Panc1 (cell line): ENCODE measurements at regions not wholly inside any gene's neighbourhood (a gene's known extent, or its start where the extent isn't known, plus 50 kb on each side); places are given as distances from the start of the nearest gene placed in this dataset.

Experiments used
- ATAC-seq: fragments of 200-7000 bp; cut with Tn5 transposase; 2 replicates; pipeline ENCODE4 v1.9.1; 2020; ENCODE audit warnings: mild to moderate bottlenecking, moderate library complexity
- BruUV-seq: library from RNA; stranded (reverse); fragments of 400-500 nt; replicated peaks from 2 replicates; lab custom pipeline; 2021; lab: Mats Ljungman, UMichigan
- CTCF ChIA-PET: fragments of 300-600 bp; sonication (Branson Sonifier 250); formaldehyde crosslinking; loops from one replicate; lab custom pipeline; 2022; ENCODE audit warnings: antibody characterized with exemption; lab: Charles Lee
- POLR2A ChIA-PET: fragments of 300-600 bp; sonication (Branson Sonifier 250); formaldehyde crosslinking; loops from one replicate; lab custom pipeline; 2022; ENCODE audit warnings: antibody characterized with exemption; lab: Charles Lee
- DNase-seq: peaks from one replicate; pipeline ENCODE4 v3.0.0-alpha.2; 2010; ENCODE audit warnings: low read depth, low spot score
- H3K27ac ChIP-seq: 2 replicates; pipeline ENCODE4 v1.5.1; 2011; ENCODE audit warnings: mild to moderate bottlenecking, low read length, inconsistent platforms
- H3K27me3 ChIP-seq: fragments of 200-500 bp; sonication (Bioruptor generic); 2 replicates; pipeline ENCODE4 v1.6.0; 2014; ENCODE audit warnings: low read length, inconsistent platforms; ENCODE audit not compliant: control insufficient read depth, insufficient read depth
- H3K36me3 ChIP-seq: fragments of 200-500 bp; sonication (Bioruptor generic); 2 replicates; pipeline ENCODE4 v1.5.1; 2014; ENCODE audit warnings: inconsistent platforms, mild to moderate bottlenecking, low read length, moderate library complexity; ENCODE audit not compliant: control insufficient read depth, insufficient read depth
- H3K4me1 ChIP-seq: 2 replicates; pipeline ENCODE4 v1.5.1; 2011; ENCODE audit warnings: inconsistent platforms, mild to moderate bottlenecking, low read length, moderate library complexity; ENCODE audit not compliant: control insufficient read depth, insufficient read depth
- H3K4me3 ChIP-seq, 2 experiments: 2 replicates each; pipeline ENCODE4 v1.5.1; 2011 to 2012; ENCODE audit warnings: low read depth in 2 of 2, low read length in 2 of 2, mild to moderate bottlenecking in 2 of 2, inconsistent platforms in 1 of 2, moderate library complexity in 1 of 2
- H3K9me3 ChIP-seq: fragments of 200-500 bp; sonication (Bioruptor generic); 2 replicates; pipeline ENCODE4 v1.5.1; 2014; ENCODE audit warnings: low read depth, mild to moderate bottlenecking, inconsistent platforms, low read length, moderate library complexity; ENCODE audit not compliant: control insufficient read depth, insufficient read depth
- CTCF ChIP-seq: fragments of 450-650 bp; IDR thresholded peaks from 2 replicates; pipeline ENCODE4 v1.5.1; 2017; ENCODE audit warnings: mild to moderate bottlenecking
- POLR2AphosphoS5 ChIP-seq: IDR thresholded peaks from 2 replicates; pipeline ENCODE4 v1.6.1; 2012; ENCODE audit warnings: mild to moderate bottlenecking, low read depth, low read length, moderate library complexity
- REST ChIP-seq, 2 experiments: IDR thresholded peaks; 2 replicates each; pipeline ENCODE4 v1.6.1; 2011 to 2012; ENCODE audit warnings: low read depth in 2 of 2, control low read depth in 1 of 2, low read length in 1 of 2, mild to moderate bottlenecking in 1 of 2, moderate library complexity in 1 of 2; ENCODE audit not compliant: insufficient read depth in 1 of 2
- SIN3A ChIP-seq: IDR thresholded peaks from 2 replicates; pipeline ENCODE4 v1.6.1; 2012; ENCODE audit warnings: low read depth, mild to moderate bottlenecking, low read length, moderate library complexity, borderline replicate concordance; ENCODE audit not compliant: insufficient read depth
- TCF7L2 ChIP-seq: IDR thresholded peaks from 2 replicates; pipeline ENCODE4 v1.6.1; 2011; ENCODE audit warnings: mild to moderate bottlenecking, low read depth, low read length, inconsistent platforms
- in situ Hi-C: cut with HindIII; loops from 2 replicates; pipeline ENCODE4 v1.10.0; 2016; ENCODE audit warnings: low sequenced_read_pairs, low pct_unique_long_range_greater_than_20kb
- intact Hi-C: fragments of 100-400 bp; cut with micrococcal nuclease; formaldehyde crosslinking; loops from one replicate; pipeline ENCODE4 v1.10.0; 2022; ENCODE audit not compliant: unreplicated experiment

GRCh38 chr2:4840791-4841190 is 851.4 kb upstream of the SOX11 start:
- CTCF ChIA-PET = no interaction called here
- TF ChIP-seq CTCF (no peak), POLR2AphosphoS5 (no peak), REST (IDR thresholded peaks at IDR 0.05; ENCODE audit: insufficient read depth in 1 of 2, low read depth in 2 of 2, low read length in 1 of 2) (no peak), SIN3A (no peak), TCF7L2 (no peak)

GRCh38 chr2:4844881-4845280 is 847.3 kb upstream of the SOX11 start:
- TF ChIP-seq SIN3A (no peak), TCF7L2 (no peak), POLR2AphosphoS5 (no peak), CTCF (no peak), REST (IDR thresholded peaks at IDR 0.05; ENCODE audit: insufficient read depth in 1 of 2, low read depth in 2 of 2, low read length in 1 of 2) (no peak)
- Histone ChIP-seq H3K27ac (no peak overlapping the region), H3K4me1 (no peaks in the 10 kb centered on the region), H3K27me3 (no peaks in the 10 kb centered on the region), H3K9me3 (no peaks in the 10 kb centered on the region), H3K4me3 (no peak overlapping the region), H3K36me3 (no peaks in the 10 kb centered on the region)
- CTCF ChIA-PET = no interaction called here
- no peak for DNase-seq
- no peak for ATAC-seq
- intact Hi-C loops (no loop called here), in situ Hi-C loops (no loop called here)
- no TSS peak for BruUV-seq
- POLR2A ChIA-PET = no interaction called here

More at GRCh38 chr2:4840791-4841190, 851.4 kb upstream of the SOX11 start:
- H3K4me3 ChIP-seq = no peak overlapping the region
- ATAC-seq (no peak), DNase-seq (no peak)
- in situ Hi-C loops (no loop called here), intact Hi-C loops (no loop called here)
- no peaks in the 10 kb centered on the region for H3K9me3 ChIP-seq
- no TSS peak for BruUV-seq
- POLR2A ChIA-PET = no interaction called here
- H3K27ac ChIP-seq = no peak overlapping the region
- no peaks in the 10 kb centered on the region for H3K4me1 ChIP-seq
- H3K27me3 ChIP-seq = no peaks in the 10 kb centered on the region
- H3K36me3 ChIP-seq = no peaks in the 10 kb centered on the region
